ENCODE measurements at regions not wholly inside any gene's neighbourhood (a gene's known extent, or its start where the extent isn't known, plus 50 kb on each side); places are given as distances from the start of the nearest gene placed in this dataset.

DNA sequence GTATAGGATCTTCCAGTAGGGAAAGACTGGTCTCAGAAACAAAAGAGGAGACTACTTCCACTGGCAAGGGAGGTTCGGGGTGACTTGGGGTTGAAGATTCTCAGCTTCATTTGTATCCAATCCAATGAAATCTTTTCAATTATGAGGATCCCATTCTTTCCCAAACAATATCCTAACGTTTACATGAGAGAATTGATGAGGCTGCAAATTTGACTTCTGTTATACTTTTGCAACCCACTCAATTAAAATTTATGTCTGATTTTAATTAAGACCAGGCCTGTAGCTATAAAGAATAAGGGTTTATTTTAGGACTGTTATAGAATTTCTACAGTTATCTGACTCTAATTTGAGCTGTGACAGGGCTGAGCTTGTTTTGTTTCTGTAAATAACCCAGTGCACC lies 251.5 kb downstream of the ANKRD7 start:
- TF ChIP-seq CTCF (conservative IDR thresholded peaks at IDR 0.05; ENCODE audit: low read depth in 2 of 2) (no peak), POLR2AphosphoS5 (IDR thresholded peaks at IDR 0.05; ENCODE audit: low read depth) (no peak), REST (IDR thresholded peaks at IDR 0.05; ENCODE audit: unreplicated experiment) (no peak), EZH2 (IDR thresholded peaks at IDR 0.05; ENCODE audit: low read depth, unreplicated experiment) (no peak), CREB1 (CRISPR knock-in tag; IDR thresholded peaks at IDR 0.05; ENCODE audit: low read depth) (no peak), NANOG (IDR thresholded peaks at IDR 0.05; ENCODE audit: borderline replicate concordance) (no peak), ETS1 (IDR thresholded peaks at IDR 0.05) (no peak), JUNB (IDR thresholded peaks at IDR 0.05; ENCODE audit: unreplicated experiment) (no peak), EZH2phosphoT487 (IDR thresholded peaks at IDR 0.05; ENCODE audit: unreplicated experiment) (no peak), ZNF331 (CRISPR knock-in tag; IDR thresholded peaks at IDR 0.05; ENCODE audit: low read depth) (no peak), ZNF114 (CRISPR knock-in tag; IDR thresholded peaks at IDR 0.05) (no peak)
- TF ChIP-seq, protein P1, sequence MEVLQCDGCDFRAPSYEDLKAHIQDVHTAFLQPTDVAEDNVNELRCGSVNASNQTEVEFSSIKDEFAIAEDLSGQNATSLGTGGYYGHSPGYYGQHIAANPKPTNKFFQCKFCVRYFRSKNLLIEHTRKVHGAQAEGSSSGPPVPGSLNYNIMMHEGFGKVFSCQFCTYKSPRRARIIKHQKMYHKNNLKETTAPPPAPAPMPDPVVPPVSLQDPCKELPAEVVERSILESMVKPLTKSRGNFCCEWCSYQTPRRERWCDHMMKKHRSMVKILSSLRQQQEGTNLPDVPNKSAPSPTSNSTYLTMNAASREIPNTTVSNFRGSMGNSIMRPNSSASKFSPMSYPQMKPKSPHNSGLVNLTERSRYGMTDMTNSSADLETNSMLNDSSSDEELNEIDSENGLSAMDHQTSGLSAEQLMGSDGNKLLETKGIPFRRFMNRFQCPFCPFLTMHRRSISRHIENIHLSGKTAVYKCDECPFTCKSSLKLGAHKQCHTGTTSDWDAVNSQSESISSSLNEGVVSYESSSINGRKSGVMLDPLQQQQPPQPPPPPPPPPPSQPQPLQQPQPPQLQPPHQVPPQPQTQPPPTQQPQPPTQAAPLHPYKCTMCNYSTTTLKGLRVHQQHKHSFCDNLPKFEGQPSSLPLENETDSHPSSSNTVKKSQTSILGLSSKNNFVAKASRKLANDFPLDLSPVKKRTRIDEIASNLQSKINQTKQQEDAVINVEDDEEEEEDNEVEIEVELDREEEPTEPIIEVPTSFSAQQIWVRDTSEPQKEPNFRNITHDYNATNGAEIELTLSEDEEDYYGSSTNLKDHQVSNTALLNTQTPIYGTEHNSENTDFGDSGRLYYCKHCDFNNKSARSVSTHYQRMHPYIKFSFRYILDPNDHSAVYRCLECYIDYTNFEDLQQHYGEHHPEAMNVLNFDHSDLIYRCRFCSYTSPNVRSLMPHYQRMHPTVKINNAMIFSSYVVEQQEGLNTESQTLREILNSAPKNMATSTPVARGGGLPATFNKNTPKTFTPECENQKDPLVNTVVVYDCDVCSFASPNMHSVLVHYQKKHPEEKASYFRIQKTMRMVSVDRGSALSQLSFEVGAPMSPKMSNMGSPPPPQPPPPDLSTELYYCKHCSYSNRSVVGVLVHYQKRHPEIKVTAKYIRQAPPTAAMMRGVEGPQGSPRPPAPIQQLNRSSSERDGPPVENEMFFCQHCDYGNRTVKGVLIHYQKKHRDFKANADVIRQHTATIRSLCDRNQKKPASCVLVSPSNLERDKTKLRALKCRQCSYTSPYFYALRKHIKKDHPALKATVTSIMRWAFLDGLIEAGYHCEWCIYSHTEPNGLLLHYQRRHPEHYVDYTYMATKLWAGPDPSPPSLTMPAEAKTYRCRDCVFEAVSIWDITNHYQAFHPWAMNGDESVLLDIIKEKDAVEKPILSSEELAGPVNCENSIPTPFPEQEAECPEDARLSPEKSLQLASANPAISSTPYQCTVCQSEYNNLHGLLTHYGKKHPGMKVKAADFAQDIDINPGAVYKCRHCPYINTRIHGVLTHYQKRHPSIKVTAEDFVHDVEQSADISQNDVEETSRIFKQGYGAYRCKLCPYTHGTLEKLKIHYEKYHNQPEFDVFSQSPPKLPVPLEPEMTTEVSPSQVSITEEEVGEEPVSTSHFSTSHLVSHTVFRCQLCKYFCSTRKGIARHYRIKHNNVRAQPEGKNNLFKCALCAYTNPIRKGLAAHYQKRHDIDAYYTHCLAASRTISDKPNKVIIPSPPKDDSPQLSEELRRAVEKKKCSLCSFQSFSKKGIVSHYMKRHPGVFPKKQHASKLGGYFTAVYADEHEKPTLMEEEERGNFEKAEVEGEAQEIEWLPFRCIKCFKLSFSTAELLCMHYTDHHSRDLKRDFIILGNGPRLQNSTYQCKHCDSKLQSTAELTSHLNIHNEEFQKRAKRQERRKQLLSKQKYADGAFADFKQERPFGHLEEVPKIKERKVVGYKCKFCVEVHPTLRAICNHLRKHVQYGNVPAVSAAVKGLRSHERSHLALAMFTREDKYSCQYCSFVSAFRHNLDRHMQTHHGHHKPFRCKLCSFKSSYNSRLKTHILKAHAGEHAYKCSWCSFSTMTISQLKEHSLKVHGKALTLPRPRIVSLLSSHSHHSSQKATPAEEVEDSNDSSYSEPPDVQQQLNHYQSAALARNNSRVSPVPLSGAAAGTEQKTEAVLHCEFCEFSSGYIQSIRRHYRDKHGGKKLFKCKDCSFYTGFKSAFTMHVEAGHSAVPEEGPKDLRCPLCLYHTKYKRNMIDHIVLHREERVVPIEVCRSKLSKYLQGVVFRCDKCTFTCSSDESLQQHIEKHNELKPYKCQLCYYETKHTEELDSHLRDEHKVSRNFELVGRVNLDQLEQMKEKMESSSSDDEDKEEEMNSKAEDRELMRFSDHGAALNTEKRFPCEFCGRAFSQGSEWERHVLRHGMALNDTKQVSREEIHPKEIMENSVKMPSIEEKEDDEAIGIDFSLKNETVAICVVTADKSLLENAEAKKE (CRISPR knock-in tag; IDR thresholded peaks at IDR 0.05) = no peak

All from GM23338 (cell line).